KOPT-K1 (cell line): ENCODE measurements at regions not wholly inside any gene's neighbourhood (a gene's known extent, or its start where the extent isn't known, plus 50 kb on each side); places are given as distances from the start of the nearest gene placed in this dataset.

ENCODE experiments used
- H3K27ac ChIP-seq: fragments of 200-600 bp; sonication (generic); 2 replicates; pipeline ENCODE4 v1.5.1; 2016; ENCODE audit warnings: antibody characterized with exemption, mild to moderate bottlenecking, low read depth, low read length; ENCODE audit not compliant: poor library complexity, severe bottlenecking
- H3K36me3 ChIP-seq: fragments of 200-600 bp; sonication (generic); 2 replicates; pipeline ENCODE4 v1.5.1; 2017; ENCODE audit warnings: antibody characterized with exemption, mild to moderate bottlenecking, low read length, moderate library complexity; ENCODE audit not compliant: insufficient read depth
- H3K9me3 ChIP-seq: fragments of 200-600 bp; sonication (generic); 2 replicates; pipeline ENCODE4 v1.5.1; 2017; ENCODE audit warnings: antibody characterized with exemption, low read length, mild to moderate bottlenecking; ENCODE audit not compliant: insufficient read depth, poor library complexity, severe bottlenecking

GRCh38 chr11:81658722-81659121 lies 1074.9 kb downstream of the FAM181B start:
- peaks cover 5% of the 10 kb centered on the region for H3K9me3 ChIP-seq
- H3K27ac ChIP-seq, result no peak overlapping the region
- H3K36me3 ChIP-seq, result no peaks in the 10 kb centered on the region

GRCh38 chr11:81655351-81655750 lies 1078.3 kb downstream of the FAM181B start:
- H3K9me3 ChIP-seq, result peaks cover 5% of the 10 kb centered on the region

GRCh38 chr11:81647374-81647773 lies 1086.3 kb downstream of the FAM181B start:
- Histone ChIP-seq H3K9me3 (no peaks in the 10 kb centered on the region), H3K27ac (no peak overlapping the region), H3K36me3 (no peaks in the 10 kb centered on the region)

More at GRCh38 chr11:81655351-81655750, 1078.3 kb downstream of the FAM181B start:
- no peak overlapping the region for H3K27ac ChIP-seq
- H3K36me3 ChIP-seq, result no peaks in the 10 kb centered on the region

- H3K9me3 ChIP-seq, result peaks cover 2% of the 10 kb centered on the region
- no peak overlapping the region for H3K27ac ChIP-seq
Measured at GRCh38 chr11:81644239-81644840, 1089.3 kb downstream of the FAM181B start.

GRCh38 chr11:81634483-81634882 lies 1099.2 kb downstream of the FAM181B start:
- H3K27ac ChIP-seq, result no peak overlapping the region
- peaks cover 8% of the 10 kb centered on the region for H3K9me3 ChIP-seq
- H3K36me3 ChIP-seq, result no peaks in the 10 kb centered on the region

More at GRCh38 chr11:81644239-81644840, 1089.3 kb downstream of the FAM181B start:
- no peaks in the 10 kb centered on the region for H3K36me3 ChIP-seq

GRCh38 chr11:81602508-81602907 lies 1131.2 kb downstream of the FAM181B start:
- Histone ChIP-seq H3K36me3 (no peaks in the 10 kb centered on the region), H3K9me3 (no peaks in the 10 kb centered on the region), H3K27ac (no peak overlapping the region)

GRCh38 chr11:81596704-81597103 lies 1137.0 kb downstream of the FAM181B start:
- Histone ChIP-seq H3K36me3 (no peaks in the 10 kb centered on the region), H3K9me3 (no peaks in the 10 kb centered on the region)

GRCh38 chr11:81585390-81585933 lies 1148.2 kb downstream of the FAM181B start:
- Histone ChIP-seq H3K36me3 (no peaks in the 10 kb centered on the region), H3K27ac (no peak overlapping the region), H3K9me3 (no peaks in the 10 kb centered on the region)

More at GRCh38 chr11:81596704-81597103, 1137.0 kb downstream of the FAM181B start:
- H3K27ac ChIP-seq, result no peak overlapping the region

GRCh38 chr11:81579339-81579738 lies 1154.3 kb downstream of the FAM181B start:
- H3K27ac ChIP-seq, result no peak overlapping the region
- H3K36me3 ChIP-seq, result no peaks in the 10 kb centered on the region
- no peaks in the 10 kb centered on the region for H3K9me3 ChIP-seq

GRCh38 chr11:81578571-81578970 lies 1155.1 kb downstream of the FAM181B start:
- Histone ChIP-seq H3K27ac (no peak overlapping the region), H3K9me3 (no peaks in the 10 kb centered on the region), H3K36me3 (no peaks in the 10 kb centered on the region)

GRCh38 chr11:81574301-81574700 lies 1159.4 kb downstream of the FAM181B start:
- Histone ChIP-seq H3K9me3 (no peaks in the 10 kb centered on the region), H3K27ac (no peak overlapping the region), H3K36me3 (no peaks in the 10 kb centered on the region)

GRCh38 chr11:81573367-81573766 lies 1160.3 kb downstream of the FAM181B start:
- Histone ChIP-seq H3K27ac (no peak overlapping the region), H3K9me3 (no peaks in the 10 kb centered on the region), H3K36me3 (no peaks in the 10 kb centered on the region)

GRCh38 chr11:81570669-81571068 lies 1163.0 kb downstream of the FAM181B start:
- no peaks in the 10 kb centered on the region for H3K9me3 ChIP-seq
- H3K27ac ChIP-seq, result no peak overlapping the region
- no peaks in the 10 kb centered on the region for H3K36me3 ChIP-seq

- no peak overlapping the region for H3K27ac ChIP-seq
Measured at GRCh38 chr11:81569999-81570398, 1163.7 kb downstream of the FAM181B start.

GRCh38 chr11:81568918-81569317 lies 1164.7 kb downstream of the FAM181B start:
- Histone ChIP-seq H3K36me3 (no peaks in the 10 kb centered on the region), H3K27ac (no peak overlapping the region)

More at GRCh38 chr11:81569999-81570398, 1163.7 kb downstream of the FAM181B start:
- H3K36me3 ChIP-seq, result no peaks in the 10 kb centered on the region
- H3K9me3 ChIP-seq, result no peaks in the 10 kb centered on the region

GRCh38 chr11:81548123-81548522 lies 1185.5 kb downstream of the FAM181B start:
- Histone ChIP-seq H3K9me3 (no peaks in the 10 kb centered on the region), H3K27ac (no peak overlapping the region), H3K36me3 (no peaks in the 10 kb centered on the region)

More at GRCh38 chr11:81568918-81569317, 1164.7 kb downstream of the FAM181B start:
- H3K9me3 ChIP-seq, result no peaks in the 10 kb centered on the region
